ENCODE measurements at regions not wholly inside any gene's neighbourhood (a gene's known extent, or its start where the extent isn't known, plus 50 kb on each side); places are given as distances from the start of the nearest gene placed in this dataset.
"Not testable (repeated sequence)": the region's sequence is repeated elsewhere in the genome, so short reads cannot be mapped to it uniquely, and the experiment has no call there.

DNA sequence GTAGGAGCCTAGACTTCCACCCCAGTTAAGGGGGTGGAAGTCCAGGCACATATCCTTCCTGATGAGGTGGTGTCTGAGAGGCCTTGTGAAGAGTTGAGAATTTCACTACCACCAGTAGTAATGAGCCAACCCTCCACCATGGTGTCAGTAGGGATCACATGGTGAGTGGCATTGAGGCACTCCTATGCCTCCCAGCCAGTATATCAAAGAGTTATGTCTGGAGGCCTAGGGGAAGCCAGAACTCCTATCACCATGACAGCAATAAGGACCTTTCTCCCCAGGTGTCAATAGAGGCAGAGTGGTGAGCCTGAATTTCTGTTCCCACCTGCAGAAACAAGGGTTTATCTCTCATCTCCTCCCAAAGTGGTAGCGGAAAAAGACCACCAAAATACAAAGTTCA, 106.6 kb upstream of the ADTRP start:
- no peak for DNase-seq

DNA sequence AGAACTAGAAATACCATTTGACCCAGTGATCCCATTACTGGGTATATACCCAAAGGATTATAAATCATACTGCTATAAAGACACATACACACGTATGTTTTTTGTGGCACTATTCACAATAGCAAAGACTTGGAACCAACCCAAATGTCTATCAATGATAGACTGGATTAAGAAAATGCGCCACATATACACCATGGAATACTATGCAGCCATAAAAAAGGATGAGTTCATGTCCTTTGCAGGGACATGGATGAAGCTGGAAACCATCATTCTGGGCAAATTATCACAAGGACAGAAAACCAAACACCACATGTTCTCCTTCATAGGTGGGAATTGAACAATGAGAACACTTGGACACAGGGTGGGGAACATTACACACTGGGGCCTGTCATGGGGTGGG, 104.9 kb upstream of the ADTRP start:
- not testable (repeated sequence) for DNase-seq

DNA sequence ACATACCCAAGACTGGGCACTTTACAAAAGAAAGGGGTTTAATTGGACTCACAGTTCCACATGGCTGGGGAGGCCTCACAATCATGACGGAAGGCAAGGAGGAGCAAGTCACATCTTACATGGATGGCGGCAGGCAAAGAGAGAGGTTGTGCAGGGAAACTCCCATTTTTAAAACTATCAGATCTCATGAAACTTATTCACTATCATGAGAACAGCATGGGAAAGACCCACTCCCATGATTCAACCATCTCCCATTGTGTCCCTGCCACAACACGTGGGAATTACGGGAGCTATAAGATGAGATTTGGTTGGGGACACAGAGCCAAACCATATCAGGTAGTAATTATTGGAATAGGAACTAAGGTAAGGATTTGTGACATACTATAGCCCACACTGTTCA, 101.6 kb upstream of the ADTRP start:
- not testable (repeated sequence) for DNase-seq

DNA sequence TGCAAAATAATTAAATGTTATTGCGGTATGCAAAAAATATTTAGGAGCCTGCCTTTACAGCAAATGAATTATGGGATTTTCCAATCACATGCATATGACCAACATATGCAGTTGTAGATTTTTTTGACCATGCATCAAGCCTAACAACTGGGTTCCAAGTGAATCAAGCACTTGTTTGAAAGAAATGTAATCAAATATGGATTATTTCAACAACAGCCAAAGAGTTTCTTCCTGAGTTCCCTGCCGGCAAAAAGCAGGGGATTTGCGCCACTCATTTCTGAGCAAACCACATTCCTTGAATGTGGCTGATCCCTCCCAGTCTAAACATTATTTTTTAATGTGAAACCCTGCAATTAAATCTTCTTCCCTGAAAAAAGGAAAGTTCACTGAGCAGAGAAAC, 100.1 kb upstream of the ADTRP start:
- DNase-seq: no peak

DNA sequence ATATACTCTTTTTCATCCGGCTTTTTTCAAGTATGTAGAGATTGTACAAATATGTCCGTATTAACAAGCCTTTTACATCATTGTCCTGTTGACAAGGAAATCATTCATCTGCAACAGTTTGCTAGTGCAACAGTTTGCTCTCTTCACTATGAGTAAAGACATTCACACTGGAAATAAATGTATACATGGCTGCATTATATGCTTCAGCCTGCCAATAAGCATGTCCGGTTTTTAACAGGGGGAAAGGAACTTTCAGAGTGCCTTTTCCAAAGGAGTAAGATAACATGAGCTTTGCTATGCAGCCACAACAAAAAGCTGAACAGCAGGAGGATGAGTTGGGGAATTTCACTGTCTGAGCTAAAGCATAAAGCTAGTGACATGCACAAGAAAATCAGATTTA, 99.4 kb upstream of the ADTRP start:
- no peak for DNase-seq

DNA sequence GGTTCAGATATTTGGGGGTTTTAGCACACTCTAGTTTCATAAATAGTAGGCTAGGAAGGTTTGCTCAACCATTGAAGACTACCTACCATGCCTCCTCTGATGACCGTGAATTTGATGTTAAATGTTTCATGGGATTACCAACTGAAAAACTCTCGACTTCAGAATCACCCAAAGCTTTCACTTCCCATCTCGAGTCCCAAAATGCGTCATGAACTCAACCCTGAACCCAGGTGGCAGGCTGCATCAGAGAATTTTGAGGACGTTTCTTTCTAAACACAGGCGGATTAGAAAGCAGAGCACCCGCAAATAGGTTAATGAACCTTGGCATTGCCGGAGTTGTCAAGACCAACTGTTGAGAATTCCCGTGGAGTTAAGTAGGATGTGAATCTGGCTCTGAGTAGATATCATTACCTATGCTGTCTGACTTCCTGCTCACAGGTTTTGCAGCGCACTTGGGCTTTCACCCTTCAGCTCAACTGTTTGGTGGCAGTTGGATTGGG, 98.4 kb upstream of the ADTRP start:
- no peak for DNase-seq

DNA sequence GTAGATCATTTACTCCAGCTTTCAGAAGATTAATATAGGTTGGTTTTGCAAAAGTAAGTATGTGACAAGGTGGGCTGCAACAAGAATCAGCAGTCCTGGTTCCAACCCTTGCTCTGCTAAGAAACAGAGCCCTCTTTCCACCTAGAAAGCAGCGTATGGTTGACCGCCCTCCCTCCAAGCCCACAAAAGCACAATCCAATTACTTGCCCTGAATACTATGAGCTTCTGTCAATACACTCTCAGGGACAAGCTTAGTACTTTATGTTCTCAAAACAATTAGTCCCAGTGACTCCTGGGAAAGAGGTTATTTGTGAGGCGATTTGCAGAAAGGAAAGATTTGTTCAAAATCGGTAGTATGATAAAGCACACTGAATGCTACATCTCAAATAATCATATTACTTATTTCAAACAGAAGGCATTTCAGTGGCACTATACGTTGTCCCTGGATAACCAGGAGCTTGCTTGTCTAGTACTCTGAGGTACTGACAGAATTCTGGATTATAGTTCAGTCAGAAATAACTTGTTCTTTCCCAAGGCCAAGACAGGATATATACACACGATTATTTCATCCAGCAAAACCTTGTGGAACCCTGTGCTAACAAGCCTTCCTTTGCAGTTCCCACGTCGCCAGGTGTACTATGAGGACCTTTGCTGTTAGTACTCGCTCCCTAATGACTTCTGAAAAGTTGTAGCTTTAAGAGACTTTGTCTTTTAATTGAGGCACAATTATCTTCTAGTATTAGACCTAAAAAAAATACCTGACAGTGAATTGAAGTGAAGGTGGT, 96.9 kb upstream of the ADTRP start:
- no peak for DNase-seq

DNA sequence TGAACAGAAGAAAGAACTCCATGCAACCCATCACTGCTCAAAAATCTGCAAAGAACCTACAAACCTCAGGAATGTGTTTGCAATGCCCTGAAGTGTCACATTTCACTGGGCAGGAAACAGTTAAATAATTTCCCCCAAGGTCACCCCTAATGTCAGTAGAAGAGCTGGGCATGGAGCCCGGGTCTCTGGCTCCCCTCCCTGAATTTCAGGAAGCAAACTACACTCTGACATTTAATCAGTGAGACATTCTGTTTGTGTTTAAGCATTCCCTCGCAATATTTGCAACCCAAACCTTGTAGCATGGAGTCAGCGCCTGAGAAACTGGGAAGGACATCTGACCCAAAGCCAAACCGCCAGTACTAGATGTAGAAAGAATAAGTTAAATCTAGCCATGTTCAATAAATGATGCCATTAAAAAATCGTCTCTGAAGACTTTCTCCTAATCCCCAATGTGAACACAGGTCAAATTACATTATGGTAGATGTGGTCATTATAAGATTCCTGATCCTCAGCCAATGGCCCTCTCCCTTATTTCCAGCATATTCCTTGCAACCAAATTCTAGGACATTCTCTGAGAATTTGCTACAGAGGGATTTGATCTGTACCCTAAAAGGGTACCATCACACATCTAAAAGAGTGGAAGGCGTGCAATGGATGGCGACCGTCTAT, 91.2 kb upstream of the ADTRP start:
- DNase-seq: no peak

DNA sequence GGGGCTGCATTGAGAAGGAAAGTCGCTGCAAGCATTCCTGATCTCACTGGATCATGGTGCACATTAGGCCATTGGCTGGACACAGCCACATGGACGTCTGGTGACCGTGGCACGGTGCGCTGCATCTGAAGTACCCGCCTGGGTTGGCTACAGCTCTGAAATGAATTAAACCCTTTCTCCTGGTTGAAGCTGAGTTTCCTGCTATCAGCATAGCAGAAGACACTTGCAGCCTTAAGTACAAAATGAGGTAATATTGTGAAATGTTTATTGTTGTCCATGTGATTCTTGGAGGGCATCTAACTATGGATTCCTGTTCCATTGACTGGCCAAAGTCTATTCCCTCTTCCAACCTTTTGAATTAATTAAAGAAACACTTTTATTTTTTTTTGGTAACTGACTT, 89.8 kb upstream of the ADTRP start:
- no peak for DNase-seq

DNA sequence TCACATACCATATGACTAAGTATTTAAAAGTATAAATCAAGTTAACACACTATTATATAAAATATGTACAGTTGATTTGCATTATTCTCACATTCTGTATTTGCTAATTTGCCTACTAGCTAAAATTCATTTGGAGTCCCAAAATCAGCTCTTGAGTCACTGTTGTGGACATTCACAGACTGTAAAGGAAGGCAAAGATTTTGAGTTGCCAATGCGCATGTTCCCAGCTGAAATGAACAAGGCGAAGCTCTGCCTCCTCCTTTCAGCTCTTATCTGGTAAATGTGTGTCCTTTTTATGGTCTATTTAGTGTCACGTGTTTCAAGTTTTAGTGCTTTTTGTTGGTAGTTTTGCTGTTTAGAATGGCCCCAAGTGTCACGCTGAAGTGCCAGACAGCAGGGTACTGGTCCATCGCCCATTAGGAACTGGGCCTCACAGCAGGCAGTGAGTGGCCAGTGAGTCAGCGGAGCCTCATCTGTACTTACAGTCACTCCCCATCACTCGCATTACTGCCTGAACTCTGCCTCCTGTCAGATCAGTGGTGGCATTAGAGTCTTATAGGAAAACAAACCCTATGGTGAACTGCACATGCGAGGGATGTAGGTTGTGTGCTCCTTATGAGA, 87.2 kb upstream of the ADTRP start:
- DNase-seq: no peak

DNA sequence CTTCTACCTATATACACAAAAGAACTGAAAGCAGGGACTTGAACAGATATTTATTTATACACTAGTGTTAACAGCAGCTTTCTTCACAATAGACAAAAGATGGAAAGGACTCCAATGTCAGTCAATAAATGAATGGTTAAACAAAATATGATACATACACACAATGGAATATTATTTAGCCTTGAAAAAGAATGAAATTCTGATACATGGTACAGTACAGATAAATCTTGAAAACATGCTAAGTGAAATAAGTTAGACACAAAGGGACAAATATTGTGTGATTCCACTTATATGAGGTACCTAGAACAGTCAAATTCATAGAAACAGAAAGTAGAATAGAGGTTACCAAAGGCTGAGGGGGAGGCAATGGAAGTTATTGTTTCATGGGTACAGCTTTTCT, 79.8 kb upstream of the ADTRP start:
- no peak for DNase-seq

DNA sequence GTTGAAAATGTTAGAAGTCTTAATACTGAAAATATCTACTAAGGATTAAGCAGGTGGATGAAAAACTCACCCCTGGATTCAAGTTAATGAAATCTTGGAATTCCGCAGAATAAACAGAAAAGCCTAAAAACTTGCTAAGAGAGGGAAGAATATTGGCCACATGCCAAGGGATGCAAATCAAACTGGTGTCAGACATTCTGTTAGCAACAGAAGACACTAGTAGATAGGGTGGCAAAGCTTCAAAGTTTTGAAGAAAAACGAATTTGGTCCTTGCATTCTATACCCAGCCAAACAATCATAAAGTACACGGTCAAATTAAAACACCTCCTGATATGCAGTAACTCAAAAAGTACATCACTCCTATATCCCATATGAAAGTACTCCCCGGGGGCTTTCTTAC, 77.1 kb upstream of the ADTRP start:
- DNase-seq: no peak

DNA sequence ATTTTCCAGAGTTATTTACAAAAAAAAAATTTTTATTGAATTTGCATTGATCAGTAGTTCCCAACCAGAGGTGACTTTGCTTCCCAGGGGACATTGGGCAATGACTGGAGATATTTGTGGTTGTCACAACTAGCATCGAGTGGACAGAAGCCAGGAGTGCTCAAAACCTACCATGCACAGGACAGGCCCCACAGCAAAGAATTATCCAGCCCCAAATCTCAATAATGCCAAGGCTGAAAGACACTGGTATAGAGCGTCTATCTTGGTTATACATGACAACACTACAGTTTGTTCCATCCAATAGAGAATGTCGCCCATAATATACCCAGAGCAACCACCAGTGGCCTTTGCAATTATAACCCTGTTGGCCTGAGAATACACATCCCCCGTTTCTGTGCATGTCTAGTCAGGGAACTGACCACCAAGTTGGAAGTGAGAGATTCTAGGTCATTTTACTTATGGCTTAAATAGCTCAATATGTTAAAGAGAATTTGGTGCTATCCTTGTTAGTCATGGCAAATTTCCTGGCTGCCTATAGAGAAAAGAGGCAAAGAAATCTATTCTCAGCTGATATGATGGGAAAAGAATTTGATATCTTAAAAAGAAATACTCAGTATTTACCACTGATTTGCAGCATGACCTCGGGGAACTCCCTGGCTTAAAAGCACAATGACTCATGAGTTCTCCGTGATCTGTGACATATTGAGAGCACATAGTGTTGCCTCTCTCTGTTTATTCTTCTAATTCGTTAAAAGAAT, 76.0 kb upstream of the ADTRP start:
- no peak for DNase-seq

DNA sequence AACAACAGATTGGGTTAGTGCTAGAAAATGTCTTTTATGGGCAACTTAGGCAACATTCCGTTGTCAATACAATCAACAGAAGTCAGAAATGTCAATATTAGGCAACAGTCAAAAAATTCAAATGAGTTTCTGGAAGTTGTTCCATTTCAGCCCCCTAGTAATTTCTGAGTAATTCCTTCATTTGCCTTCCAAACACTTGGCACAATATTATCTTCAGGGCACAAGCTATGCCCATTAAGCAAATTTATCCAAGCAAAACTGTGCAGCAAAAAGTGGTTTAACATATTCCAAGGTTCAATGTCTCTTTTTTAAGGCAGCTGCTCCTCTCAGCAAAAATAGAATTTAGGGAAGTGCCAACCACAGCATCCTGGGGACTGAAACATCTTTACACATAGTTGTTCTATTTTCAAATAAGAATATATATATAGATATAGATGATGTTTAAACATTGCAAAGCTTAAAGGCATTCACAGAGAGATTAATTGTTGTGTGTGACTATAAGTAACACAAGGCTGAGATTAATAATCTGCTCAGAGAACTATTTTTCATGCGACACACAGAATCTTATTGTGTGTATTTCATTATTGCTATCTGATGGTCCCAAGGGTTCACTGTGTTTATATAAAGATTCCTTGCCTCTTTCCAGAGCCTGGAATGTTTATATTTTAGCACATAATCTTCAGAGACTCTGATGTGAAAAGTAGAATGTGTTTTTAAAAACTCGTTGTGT, 75.2 kb upstream of the ADTRP start:
- no peak for DNase-seq

DNA sequence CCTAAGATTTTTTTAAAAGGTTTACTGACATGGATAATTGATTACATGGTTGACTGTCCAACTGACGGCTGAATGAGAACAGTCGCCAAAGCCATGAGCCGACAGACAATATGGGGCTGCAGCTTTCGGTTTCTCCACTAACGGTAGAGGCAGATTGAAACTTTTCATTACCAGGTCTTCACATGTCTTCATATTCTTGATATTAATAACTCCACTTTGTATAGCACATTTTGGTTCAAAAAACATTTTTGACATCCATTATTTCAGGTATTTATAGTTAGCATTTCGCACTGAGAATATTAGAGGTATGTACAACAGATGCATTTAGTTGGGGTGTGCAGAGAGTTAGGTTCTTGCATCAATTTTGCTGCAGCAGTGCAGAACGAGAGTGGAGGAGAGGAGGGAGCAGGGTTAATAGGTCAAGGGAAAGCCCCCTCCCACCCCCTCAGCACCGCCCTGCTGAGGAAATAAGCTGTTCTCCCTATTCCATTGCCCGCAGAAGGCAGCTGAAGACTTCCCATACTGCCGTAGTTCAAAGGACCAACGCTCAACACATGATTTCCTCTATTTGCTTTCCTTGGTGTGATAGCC, 73.6 kb upstream of the ADTRP start:
- DNase-seq: no peak

DNA sequence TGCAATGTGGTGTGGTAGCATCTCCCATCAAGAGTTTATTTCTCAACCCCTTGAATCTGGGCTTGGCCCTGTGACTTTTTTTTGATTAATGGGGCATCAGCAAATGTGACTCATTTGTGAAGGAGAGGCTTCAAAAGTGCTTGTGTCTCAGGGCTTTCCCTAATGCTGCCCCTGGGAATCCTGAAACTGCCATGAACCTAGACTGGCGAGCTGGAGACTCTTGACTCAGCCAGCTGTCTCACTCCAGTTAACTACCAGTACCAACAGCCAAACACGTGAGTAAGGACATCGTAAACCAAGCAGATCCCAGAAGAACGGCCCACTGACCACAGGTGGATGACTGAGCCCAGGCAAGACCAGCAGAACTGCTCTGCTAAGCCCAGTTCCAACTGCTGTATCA, 72.8 kb upstream of the ADTRP start:
- DNase-seq: peak; percentile 14 to 46

DNA sequence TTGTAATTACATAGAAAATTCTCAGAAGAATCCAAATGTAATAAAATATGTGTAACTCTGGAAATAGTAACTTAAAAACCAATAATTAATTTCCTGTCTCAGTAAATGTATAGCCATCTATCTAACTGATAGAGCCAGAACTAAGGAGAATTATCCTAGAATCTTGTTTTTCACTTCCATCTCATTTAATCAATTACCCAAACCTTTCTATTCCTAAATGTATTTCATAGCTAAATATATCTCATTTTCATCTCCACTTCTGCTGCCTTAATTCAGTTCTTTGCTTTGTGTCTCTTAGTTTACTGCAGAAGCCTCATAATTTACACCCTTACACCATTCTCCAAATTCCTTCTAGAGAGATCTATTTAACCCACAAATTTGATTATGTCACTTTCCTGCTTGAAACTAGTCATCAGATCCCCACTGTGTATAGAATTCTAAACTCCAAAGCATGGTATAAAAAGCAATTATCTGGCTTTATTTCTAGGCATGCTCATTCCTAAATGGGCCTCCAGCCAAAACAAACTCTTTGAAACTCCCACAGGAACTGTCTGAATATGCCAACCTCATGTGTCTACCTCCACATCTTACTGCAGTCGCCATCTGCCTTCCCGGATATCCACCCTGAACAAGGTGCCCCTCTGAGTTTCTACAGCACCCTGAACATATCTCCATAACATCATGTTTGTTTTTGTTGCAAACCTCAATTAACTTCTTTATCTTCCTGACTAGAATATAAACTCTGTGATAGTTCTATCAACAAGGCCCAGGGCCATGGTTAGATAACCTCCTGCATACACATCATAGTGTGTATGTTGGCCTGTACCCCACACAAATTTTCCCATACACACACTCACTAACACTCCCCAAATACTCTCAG, 70.5 kb upstream of the ADTRP start:
- DNase-seq: no peak

DNA sequence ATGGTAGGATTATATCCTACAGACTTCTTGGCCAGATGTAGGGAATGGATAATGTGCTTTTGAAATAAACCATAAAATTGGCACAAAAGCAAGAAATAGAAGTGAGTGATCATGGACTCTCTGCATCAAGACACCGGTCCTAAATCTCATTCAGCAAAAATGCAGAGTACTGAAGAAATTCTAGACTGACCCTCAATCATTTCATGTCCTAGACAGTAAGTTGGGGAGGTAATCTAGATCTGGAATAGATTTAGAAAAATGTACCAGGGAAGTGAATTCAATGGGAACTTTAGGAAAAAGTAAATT, 69.7 kb upstream of the ADTRP start:
- no peak for DNase-seq

DNA sequence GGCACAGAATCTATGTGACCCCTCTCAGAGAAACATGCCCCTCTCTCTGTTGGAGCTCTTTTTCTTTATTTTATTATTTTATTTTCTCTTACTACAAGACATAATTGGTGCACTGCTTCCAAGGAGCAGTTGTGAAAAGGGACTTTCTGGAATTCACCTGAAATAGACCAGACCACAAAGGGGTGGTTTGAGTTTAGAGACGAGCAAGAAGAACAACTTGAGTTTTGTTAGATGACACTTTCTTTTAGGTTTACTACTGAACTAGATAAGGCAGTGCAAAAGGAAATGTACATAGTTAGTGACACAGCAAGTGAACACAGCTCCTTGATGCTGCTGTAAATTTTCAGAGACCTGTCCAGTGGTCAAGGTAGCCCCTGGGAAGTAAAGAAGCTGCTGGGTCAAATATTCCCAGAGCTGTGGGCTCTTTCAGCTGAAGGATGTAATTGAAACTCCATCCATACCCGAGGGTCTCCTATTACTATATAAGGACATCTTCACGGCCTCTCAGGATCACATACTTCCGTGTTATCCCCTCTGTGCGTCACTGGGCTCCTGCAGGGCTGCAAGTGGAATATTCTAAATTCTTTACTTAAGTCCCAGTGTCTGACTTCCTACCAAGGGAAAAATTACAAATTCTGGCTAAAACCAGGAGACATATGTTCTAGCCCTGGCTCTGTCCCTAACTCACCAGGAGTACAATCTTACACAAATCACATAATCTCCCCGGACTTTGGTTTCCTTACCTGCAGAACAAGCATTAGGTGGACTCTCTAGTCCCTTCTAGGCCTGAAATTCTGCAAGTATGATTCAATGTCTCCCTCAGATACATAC, 69.1 kb upstream of the ADTRP start:
- DNase-seq: no peak

DNA sequence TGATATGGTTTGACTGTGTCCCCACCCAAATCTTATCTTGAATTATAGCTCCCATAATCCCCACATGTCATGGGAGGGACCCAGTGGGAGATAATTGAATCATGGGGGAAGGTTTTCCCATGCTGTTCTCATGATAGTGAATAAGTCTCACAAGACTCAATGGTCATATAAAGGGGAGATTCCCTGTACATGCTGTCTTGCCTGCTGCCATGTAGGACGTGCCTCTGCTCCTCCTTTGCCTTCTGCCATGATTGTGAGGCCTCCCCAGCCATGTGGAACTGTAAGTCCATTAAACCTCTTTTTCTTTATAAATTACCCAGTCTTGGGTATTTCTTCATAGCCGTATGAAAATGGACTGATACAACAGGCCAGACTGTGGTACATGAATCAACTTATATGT, 68.5 kb upstream of the ADTRP start:
- DNase-seq: not testable (repeated sequence)
